IMR-90 (cell line): ENCODE measurements at regions not wholly inside any gene's neighbourhood (a gene's known extent, or its start where the extent isn't known, plus 50 kb on each side); places are given as distances from the start of the nearest gene placed in this dataset.

Experiments used
- ATAC-seq: fragments of 200-7000 bp; cut with Tn5 transposase; 2 replicates; pipeline ENCODE4 v1.9.1; 2020; ENCODE audit warnings: low read depth, mild to moderate bottlenecking, moderate library complexity
- BruUV-seq: library from RNA; stranded (reverse); fragments of 400-500 nt; replicated peaks from 2 replicates; lab custom pipeline; 2021; lab: Mats Ljungman, UMichigan
- CTCF ChIA-PET: fragments of 300-600 bp; formaldehyde crosslinking; extraction: SDS; loops from one replicate; lab custom pipeline; 2021; ENCODE audit warnings: antibody characterized with exemption; lab: Yijun Ruan, JAX
- POLR2A ChIA-PET: fragments of 300-600 bp; sonication (Branson Sonifier 250); formaldehyde crosslinking; loops from one replicate; lab custom pipeline; 2022; ENCODE audit warnings: antibody characterized with exemption; ENCODE audit not compliant: unreplicated experiment; lab: Charles Lee
- DNase-seq: peaks from one replicate; pipeline ENCODE4 v3.0.0; 2013
- H2AFZ ChIP-seq: replicated peaks from 2 replicates; pipeline ENCODE3; 2013; ENCODE audit warnings: low read length, mild to moderate bottlenecking; ENCODE audit not compliant: poor library complexity
- H2AK5ac ChIP-seq: 2 replicates; pipeline ENCODE4 v1.6.1; 2013; ENCODE audit warnings: low read depth, low read length, inconsistent platforms
- H2AK9ac ChIP-seq: replicated peaks from 2 replicates; pipeline ENCODE3; 2013; ENCODE audit warnings: mild to moderate bottlenecking, low read depth, low read length, moderate library complexity; ENCODE audit not compliant: poor library complexity
- H2BK120ac ChIP-seq: 2 replicates; pipeline ENCODE4 v1.6.1; 2013; ENCODE audit warnings: low read depth, low read length, inconsistent platforms
- H2BK15ac ChIP-seq: 3 replicates; pipeline ENCODE4 v1.6.1; 2013; ENCODE audit warnings: low read depth, low read length, inconsistent platforms
- H2BK20ac ChIP-seq: 2 replicates; pipeline ENCODE4 v1.6.1; 2013; ENCODE audit warnings: low read depth, mild to moderate bottlenecking, inconsistent platforms, low read length, moderate library complexity
- H2BK5ac ChIP-seq: 2 replicates; pipeline ENCODE4 v1.6.1; 2013; ENCODE audit warnings: mild to moderate bottlenecking, low read depth, low read length, inconsistent platforms; ENCODE audit not compliant: poor library complexity, severe bottlenecking
- H3K14ac ChIP-seq: replicated peaks from 2 replicates; pipeline ENCODE4 v1.6.1; 2013; ENCODE audit warnings: low read depth, low read length, inconsistent platforms
- H3K18ac ChIP-seq: 2 replicates; pipeline ENCODE4 v1.6.1; 2013; ENCODE audit warnings: low read depth, low read length, control low read depth
- H3K23ac ChIP-seq: 2 replicates; pipeline ENCODE4 v1.6.1; 2013; ENCODE audit warnings: low read depth, low read length, inconsistent platforms
- H3K27ac ChIP-seq: 2 replicates; pipeline ENCODE4 v1.5.1; 2013; ENCODE audit warnings: mild to moderate bottlenecking, control low read depth, low read length; ENCODE audit not compliant: insufficient read depth
- H3K27me3 ChIP-seq: 2 replicates; pipeline ENCODE4 v1.6.1; 2013; ENCODE audit warnings: low read length; ENCODE audit not compliant: control insufficient read depth, insufficient read depth
- H3K36me3 ChIP-seq: 2 replicates; pipeline ENCODE4 v1.6.1; 2013; ENCODE audit warnings: low read length, mixed read lengths; ENCODE audit not compliant: control insufficient read depth, insufficient read depth
- H3K4ac ChIP-seq: 2 replicates; pipeline ENCODE4 v1.6.1; 2013; ENCODE audit warnings: low read depth, low read length, inconsistent platforms
- H3K4me1 ChIP-seq: 2 replicates; pipeline ENCODE4 v1.6.1; 2013; ENCODE audit warnings: low read length, mixed read lengths; ENCODE audit not compliant: control insufficient read depth, insufficient read depth
- H3K4me2 ChIP-seq: 2 replicates; pipeline ENCODE4 v1.6.1; 2013; ENCODE audit warnings: low read depth, mild to moderate bottlenecking, control low read depth, low read length, moderate library complexity
- H3K4me3 ChIP-seq: 2 replicates; pipeline ENCODE4 v1.5.1; 2013; ENCODE audit warnings: low read depth, mild to moderate bottlenecking, control low read depth, low read length, moderate library complexity; ENCODE audit not compliant: insufficient read depth
- H3K56ac ChIP-seq: 2 replicates; pipeline ENCODE4 v1.6.1; 2013; ENCODE audit warnings: low read length, inconsistent platforms; ENCODE audit not compliant: insufficient read depth; ENCODE audit errors: extremely low read depth
- H3K79me1 ChIP-seq, 2 experiments: 2 replicates each; pipeline ENCODE4 v1.6.1; 2013; ENCODE audit warnings: low read length in 2 of 2, inconsistent platforms in 1 of 2, low read depth in 1 of 2
- H3K9ac ChIP-seq: 2 replicates; pipeline ENCODE4 v1.6.1; 2013; ENCODE audit warnings: low read depth, low read length, control low read depth
- H3K9me1 ChIP-seq: 2 replicates; pipeline ENCODE4 v1.6.1; 2013; ENCODE audit warnings: low read length, inconsistent platforms; ENCODE audit not compliant: insufficient read depth
- H3K9me3 ChIP-seq: 2 replicates; pipeline ENCODE4 v1.6.1; 2013; ENCODE audit warnings: low read length; ENCODE audit not compliant: control insufficient read depth, insufficient read depth
- H4K20me1 ChIP-seq: 2 replicates; pipeline ENCODE4 v1.6.1; 2013; ENCODE audit warnings: low read length, inconsistent platforms; ENCODE audit not compliant: insufficient read depth
- H4K5ac ChIP-seq: 2 replicates; pipeline ENCODE4 v1.6.1; 2013; ENCODE audit warnings: mild to moderate bottlenecking, low read depth, low read length, control low read depth
- H4K8ac ChIP-seq, 2 experiments: 2 replicates each; pipeline ENCODE4 v1.6.1; 2013; ENCODE audit warnings: low read depth in 2 of 2, low read length in 2 of 2, control low read depth in 1 of 2, inconsistent platforms in 1 of 2
- H4K91ac ChIP-seq: 2 replicates; pipeline ENCODE4 v1.6.1; 2013; ENCODE audit warnings: low read depth, low read length, inconsistent platforms; ENCODE audit not compliant: insufficient read depth
- BHLHE40 ChIP-seq: fragments of 150-350 bp; IDR thresholded peaks from 2 replicates; pipeline ENCODE4 v1.6.1; 2016; ENCODE audit warnings: mild to moderate bottlenecking, low read depth, low read length
- ELK1 ChIP-seq: fragments of 150-350 bp; IDR thresholded peaks from 2 replicates; pipeline ENCODE4 v1.6.1; 2016; ENCODE audit warnings: low read depth, mild to moderate bottlenecking, low read length, moderate library complexity, borderline replicate concordance
- MAFK ChIP-seq: IDR thresholded peaks from 2 replicates; pipeline ENCODE4 v1.6.1; 2012; ENCODE audit warnings: low read depth, low read length, improper control_type of control experiment
- MAZ ChIP-seq: IDR thresholded peaks from 2 replicates; pipeline ENCODE4 v1.6.1; 2012; ENCODE audit warnings: low read depth, mild to moderate bottlenecking, low read length, improper control_type of control experiment, moderate library complexity, borderline replicate concordance
- MXI1 ChIP-seq: IDR thresholded peaks from 2 replicates; pipeline ENCODE4 v1.6.1; 2012; ENCODE audit warnings: low read depth, mild to moderate bottlenecking, low read length, moderate library complexity, borderline replicate concordance
- NFE2L2 ChIP-seq: fragments of 150-350 bp; IDR thresholded peaks from 2 replicates; pipeline ENCODE4 v1.6.1; 2016; ENCODE audit warnings: low read depth, mild to moderate bottlenecking, low read length
- POLR2A ChIP-seq: IDR thresholded peaks from 2 replicates; pipeline ENCODE4 v1.6.1; 2012; ENCODE audit warnings: mild to moderate bottlenecking, low read depth, low read length
- RAD21 ChIP-seq: IDR thresholded peaks from 2 replicates; pipeline ENCODE4 v1.6.1; 2012; ENCODE audit warnings: low read length, improper control_type of control experiment
- RCOR1 ChIP-seq: IDR thresholded peaks from 2 replicates; pipeline ENCODE4 v1.6.1; 2012; ENCODE audit warnings: mild to moderate bottlenecking, low read length, improper control_type of control experiment; ENCODE audit not compliant: insufficient replicate concordance
- RFX5 ChIP-seq: IDR thresholded peaks from 2 replicates; pipeline ENCODE4 v1.8.0; 2012; ENCODE audit warnings: low read depth, mild to moderate bottlenecking, low read length, moderate library complexity
- SMC3 ChIP-seq: fragments of 150-350 bp; IDR thresholded peaks from 2 replicates; pipeline ENCODE4 v1.6.1; 2016; ENCODE audit warnings: low read depth, mild to moderate bottlenecking, antibody characterized with exemption, low read length, moderate library complexity
- WGBS, 2 experiments: methylation state at CpG; one replicate each; pipeline versions ENCODE4 v1.1.5 to v1.1.7; 2013; ENCODE audit warnings: missing lambda C conversion rate in 2 of 2; ENCODE audit not compliant: insufficient read length in 1 of 2; ENCODE audit errors: extremely low coverage in 2 of 2; 5-methylcytosine and 5-hydroxymethylcytosine counted together
- dilution Hi-C: fragments of 300-500 bp; cut with HindIII; formaldehyde crosslinking; loops from one replicate; pipeline ENCODE4 v1.14.3; 2018; ENCODE audit warnings: low sequenced_read_pairs; ENCODE audit not compliant: unreplicated experiment
- in situ Hi-C: fragments of 300-500 bp; cut with MboI; formaldehyde crosslinking; loops from 3 replicates; pipeline ENCODE4 v1.14.3; 2019; ENCODE audit warnings: low sequenced_read_pairs, inconsistent platforms, mixed read lengths
- intact Hi-C: fragments of 100-400 bp; cut with micrococcal nuclease; formaldehyde crosslinking; loops from 2 replicates; pipeline ENCODE4 v1.10.0; 2022
- TF ChIP-seq, protein P1 (sequence below): fragments of 150-350 bp; IDR thresholded peaks from 2 replicates; pipeline ENCODE4 v1.6.1; 2017; ENCODE audit warnings: mild to moderate bottlenecking, antibody characterized with exemption, low read length, low read depth

DNA sequence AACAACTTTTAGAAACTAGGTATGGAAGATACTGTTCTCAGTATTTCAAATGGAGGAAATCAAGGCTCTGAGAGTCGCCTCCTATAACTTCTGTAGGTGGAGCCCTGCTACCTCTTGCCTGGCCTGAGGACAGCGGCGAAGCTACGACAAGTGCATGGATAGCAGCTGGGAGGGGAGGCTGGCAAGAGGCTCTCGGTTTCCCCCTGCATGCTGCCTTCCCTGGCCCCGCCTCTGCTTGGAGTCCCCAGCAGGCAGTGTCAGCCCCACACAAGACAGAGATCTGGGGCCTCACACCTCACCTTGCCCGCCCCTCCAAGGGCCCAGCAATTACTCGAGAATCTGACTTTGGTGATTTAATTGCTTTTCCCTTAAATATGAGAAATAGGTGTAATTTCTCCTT is 107.6 kb upstream of the POU3F3 start:
- Histone ChIP-seq H3K36me3 (no peaks in the 10 kb centered on the region), H3K27ac (no peak overlapping the region), H2BK20ac (no peak overlapping the region), H2BK120ac (no peak overlapping the region), H3K9me1 (no peaks in the 10 kb centered on the region), H3K9me3 (peaks cover 17% of the 10 kb centered on the region), H2BK5ac (no peak overlapping the region), H3K4me3 (no peak overlapping the region), H3K79me1 (no peaks in the 10 kb centered on the region), H3K56ac (no peak overlapping the region), H3K4me2 (no peak overlapping the region), H3K27me3 (no peaks in the 10 kb centered on the region), H4K8ac (no peak overlapping the region), H4K20me1 (no peaks in the 10 kb centered on the region), H4K5ac (no peak overlapping the region), H4K91ac (no peak overlapping the region), H2AK5ac (no peak overlapping the region), H3K9ac (no peak overlapping the region), H3K18ac (no peak overlapping the region), H3K4ac (no peak overlapping the region), H2AFZ (no peak overlapping the region), H3K23ac (no peak overlapping the region), H2BK15ac (no peak overlapping the region), H2AK9ac (no peak overlapping the region), H3K14ac (no peak overlapping the region), H3K4me1 (no peaks in the 10 kb centered on the region)
- TF ChIP-seq MAFK (no peak), NFE2L2 (no peak), RCOR1 (no peak), MXI1 (no peak), POLR2A (no peak), RAD21 (no peak), ELK1 (no peak), MAZ (no peak), BHLHE40 (no peak), RFX5 (no peak), SMC3 (no peak)
- TF ChIP-seq, protein P1, sequence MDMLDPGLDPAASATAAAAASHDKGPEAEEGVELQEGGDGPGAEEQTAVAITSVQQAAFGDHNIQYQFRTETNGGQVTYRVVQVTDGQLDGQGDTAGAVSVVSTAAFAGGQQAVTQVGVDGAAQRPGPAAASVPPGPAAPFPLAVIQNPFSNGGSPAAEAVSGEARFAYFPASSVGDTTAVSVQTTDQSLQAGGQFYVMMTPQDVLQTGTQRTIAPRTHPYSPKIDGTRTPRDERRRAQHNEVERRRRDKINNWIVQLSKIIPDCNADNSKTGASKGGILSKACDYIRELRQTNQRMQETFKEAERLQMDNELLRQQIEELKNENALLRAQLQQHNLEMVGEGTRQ, result no peak
- BruUV-seq, result no TSS peak
- ChIA-PET POLR2A (no interaction called here), CTCF (no interaction called here)
- DNase-seq (no peak), ATAC-seq (no peak)
- dilution Hi-C loops, result no loop called here
- intact Hi-C loops, result no loop called here
- in situ Hi-C loops, result no loop called here
- no CpG with 5 or more reads among the region's 8 CpGs for WGBS, 2 experiments
